Cardiac septum (tissue), 1 donor: ENCODE measurements at regions not wholly inside any gene's neighbourhood (a gene's known extent, or its start where the extent isn't known, plus 50 kb on each side); places are given as distances from the start of the nearest gene placed in this dataset.
"Not testable (repeated sequence)": the region's sequence is repeated elsewhere in the genome, so short reads cannot be mapped to it uniquely, and the experiment has no call there.

Experiments
- DNase-seq: peaks from one replicate; pipeline ENCODE4 v3.0.0-alpha.2; 2020; ENCODE audit warnings: low spot score
- intact Hi-C: fragments of 100-400 bp; cut with DNase I; formaldehyde crosslinking; loops from one replicate; pipeline ENCODE4 v1.14.0; 2022
- donor health status: DM: no; HTN: no; CAD: no.

- intact Hi-C loops = no loop called here
- DNase-seq = no peak
These were observed 237.7 kb upstream of the AGTR1 start for GRCh38 chr3:148459931-148460513.

GRCh38 chr3:148460686-148461085 is 237.0 kb upstream of the AGTR1 start:
- intact Hi-C loops = no loop called here
- DNase-seq = no peak

- no peak for DNase-seq
- intact Hi-C loops = no loop called here
These were observed 233.5 kb upstream of the AGTR1 start for GRCh38 chr3:148464246-148464645.

GRCh38 chr3:148466143-148466542 is 231.6 kb upstream of the AGTR1 start:
- intact Hi-C loops = no loop called here
- no peak for DNase-seq

- intact Hi-C loops = no loop called here
- DNase-seq = no peak
These were observed 230.5 kb upstream of the AGTR1 start for GRCh38 chr3:148466980-148467740.

GRCh38 chr3:148477375-148477774 is 220.3 kb upstream of the AGTR1 start:
- DNase-seq = no peak
- intact Hi-C loops = no loop called here

- intact Hi-C loops = no loop called here
- no peak for DNase-seq
These were observed 204.1 kb upstream of the AGTR1 start for GRCh38 chr3:148493631-148494030.

- intact Hi-C loops = no loop called here
- no peak for DNase-seq
These were observed 203.3 kb upstream of the AGTR1 start for GRCh38 chr3:148494451-148494850.

GRCh38 chr3:148500881-148501280 is 196.8 kb upstream of the AGTR1 start:
- intact Hi-C loops = no loop called here
- no peak for DNase-seq

GRCh38 chr3:148510116-148510515 is 187.6 kb upstream of the AGTR1 start:
- DNase-seq = no peak
- intact Hi-C loops = no loop called here

GRCh38 chr3:148510561-148510960 is 187.1 kb upstream of the AGTR1 start:
- intact Hi-C loops = no loop called here

GRCh38 chr3:148512648-148513047 is 185.1 kb upstream of the AGTR1 start:
- DNase-seq = no peak
- intact Hi-C loops = no loop called here

More at GRCh38 chr3:148510561-148510960, 187.1 kb upstream of the AGTR1 start:
- DNase-seq = no peak

GRCh38 chr3:148513096-148513543 is 184.6 kb upstream of the AGTR1 start:
- intact Hi-C loops = no loop called here
- DNase-seq = no peak

- no peak for DNase-seq
- intact Hi-C loops = no loop called here
These were observed 179.2 kb upstream of the AGTR1 start for GRCh38 chr3:148518520-148518919.

- DNase-seq, intact Hi-C loops: not testable (repeated sequence)
These were observed 172.1 kb upstream of the AGTR1 start for GRCh38 chr3:148525621-148526020.

GRCh38 chr3:148528024-148528423 is 169.7 kb upstream of the AGTR1 start:
- intact Hi-C loops = no loop called here
- DNase-seq = no peak

- intact Hi-C loops = no loop called here
- DNase-seq = no peak
These were observed 165.9 kb upstream of the AGTR1 start for GRCh38 chr3:148531836-148532235.

- intact Hi-C loops = no loop called here
- no peak for DNase-seq
These were observed 165.4 kb upstream of the AGTR1 start for GRCh38 chr3:148532326-148532725.

- intact Hi-C loops = no loop called here
- no peak for DNase-seq
These were observed 164.9 kb upstream of the AGTR1 start for GRCh38 chr3:148532774-148533173.

GRCh38 chr3:148534089-148534988 is 163.4 kb upstream of the AGTR1 start:
- intact Hi-C loops = no loop called here
- no peak for DNase-seq
